Mucosa of gallbladder (tissue), 1 donor: ENCODE measurements at regions not wholly inside any gene's neighbourhood (a gene's known extent, or its start where the extent isn't known, plus 50 kb on each side); places are given as distances from the start of the nearest gene placed in this dataset.

Experiments used
- DNase-seq: peaks from one replicate; pipeline ENCODE4 v3.0.0-alpha.2; 2020; ENCODE audit warnings: low spot score
- donor health status: DM: no; HTN: no; CAD: no.

DNA sequence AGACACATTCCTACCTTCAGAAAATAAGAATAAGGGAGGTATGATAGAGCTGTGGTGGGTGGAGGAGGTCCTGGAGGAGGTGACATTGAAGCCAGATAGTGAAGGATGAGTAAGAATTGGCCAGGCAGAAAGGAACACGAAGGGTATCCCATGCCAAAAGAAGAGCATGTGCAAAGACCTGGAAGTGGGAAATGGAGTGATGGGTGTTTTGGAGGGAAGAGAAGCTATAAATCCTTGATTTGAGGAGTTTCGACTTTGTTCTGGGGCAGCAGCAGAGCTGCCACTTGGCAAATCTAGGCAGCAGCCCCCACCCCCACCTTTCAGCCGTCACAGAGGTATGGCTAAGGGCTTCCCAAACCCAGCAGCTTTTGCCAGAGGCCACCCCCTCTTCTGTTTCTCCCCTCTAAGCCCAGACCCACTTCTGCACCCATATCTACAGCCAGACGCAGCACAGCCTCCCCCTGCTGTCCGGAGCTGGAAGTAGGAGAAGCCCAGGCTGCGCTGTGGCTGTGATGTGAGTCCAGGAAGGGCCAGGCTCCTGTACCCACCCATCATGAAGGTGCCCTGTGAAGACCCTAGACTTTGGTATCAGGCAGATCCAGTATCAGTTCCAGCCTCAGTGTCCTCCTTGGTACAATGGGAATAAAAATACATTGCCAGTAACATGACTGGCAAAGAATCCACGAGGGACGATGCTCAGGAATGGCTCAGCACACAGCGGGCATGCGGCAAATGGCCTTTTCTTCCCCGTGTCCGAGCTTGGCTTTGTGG is 188.7 kb upstream of the LINGO1 start:
- peak; percentile 27 for DNase-seq

- DNase-seq, result no peak
Measured at GRCh38 chr15:77819851-77820728, 187.4 kb upstream of the LINGO1 start.

DNA sequence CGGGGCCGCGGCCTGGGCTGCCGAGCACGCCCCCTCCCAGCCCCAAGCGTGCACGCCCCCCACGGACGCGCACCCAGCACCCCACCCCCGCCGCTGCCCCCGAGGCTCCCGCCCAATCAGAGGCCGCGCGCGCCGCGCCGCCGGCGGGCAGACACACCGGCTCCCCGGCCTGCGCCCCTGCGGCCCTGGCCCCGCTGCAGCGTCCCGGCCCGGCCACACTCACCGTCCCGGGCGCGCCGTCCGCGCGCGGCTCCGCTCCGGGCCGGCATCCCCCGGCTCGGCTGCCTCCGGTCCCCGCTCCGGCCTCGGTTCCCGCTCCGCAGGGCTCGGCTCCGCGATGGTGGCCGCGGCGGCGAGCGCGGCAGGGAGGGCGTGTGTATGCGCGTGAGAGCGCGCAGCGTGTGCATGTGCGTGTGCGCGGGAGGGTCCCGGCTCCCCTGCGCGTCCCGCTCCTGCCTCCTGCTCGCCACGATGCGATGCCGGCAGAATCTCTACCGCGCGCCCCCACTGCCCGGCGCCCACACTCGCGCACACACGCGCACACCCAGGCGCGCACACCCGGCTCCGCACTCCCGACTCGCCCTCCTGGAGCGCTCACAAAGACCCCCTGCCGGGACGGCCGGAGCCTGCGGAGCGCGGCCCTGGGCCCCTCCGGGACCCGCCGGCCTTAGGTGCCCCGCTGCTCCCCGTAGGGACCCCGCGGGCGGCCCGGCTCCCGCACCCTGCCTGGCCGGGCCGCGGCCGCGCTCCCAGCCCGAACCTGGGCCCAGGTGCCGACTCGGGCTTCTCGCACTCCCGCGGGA is 186.5 kb upstream of the LINGO1 start:
- DNase-seq, result no peak

DNA sequence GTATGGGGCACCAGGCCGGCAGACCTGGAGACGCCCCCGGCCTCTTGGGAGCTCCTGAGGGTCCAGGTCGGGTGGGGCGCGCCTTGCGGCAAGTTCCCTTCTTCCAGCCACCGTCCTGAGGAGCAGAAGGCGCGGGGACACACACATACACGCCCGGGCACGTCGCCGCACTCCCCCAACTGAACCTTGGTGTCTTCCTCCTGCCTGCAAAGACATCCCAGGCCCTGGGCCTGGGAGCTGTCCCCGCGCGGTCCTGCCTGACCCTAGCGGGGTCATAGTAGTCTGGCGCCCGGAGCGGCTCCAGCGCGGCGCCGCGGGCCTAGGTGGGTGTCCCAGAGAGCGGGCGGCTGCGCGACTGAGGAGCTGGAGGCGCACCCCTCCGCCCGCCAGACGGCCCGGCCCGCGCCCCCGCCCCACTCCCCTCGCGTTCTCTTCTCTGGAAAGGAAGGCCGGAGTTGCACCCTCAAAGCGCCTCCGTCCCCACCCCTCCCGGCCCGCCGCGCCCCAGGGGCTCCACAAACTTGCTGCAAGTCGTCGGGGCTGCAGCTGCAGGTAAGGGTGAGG is 185.9 kb upstream of the LINGO1 start:
- no peak for DNase-seq

GRCh38 chr15:77817434-77817833 is 184.7 kb upstream of the LINGO1 start:
- no peak for DNase-seq

- no peak for DNase-seq
Measured at GRCh38 chr15:77816983-77817382, 184.3 kb upstream of the LINGO1 start.

- DNase-seq, result no peak
Measured at GRCh38 chr15:77815015-77815414, 182.3 kb upstream of the LINGO1 start.

- no peak for DNase-seq
Measured at GRCh38 chr15:77812664-77813063, 180.0 kb upstream of the LINGO1 start.

DNA sequence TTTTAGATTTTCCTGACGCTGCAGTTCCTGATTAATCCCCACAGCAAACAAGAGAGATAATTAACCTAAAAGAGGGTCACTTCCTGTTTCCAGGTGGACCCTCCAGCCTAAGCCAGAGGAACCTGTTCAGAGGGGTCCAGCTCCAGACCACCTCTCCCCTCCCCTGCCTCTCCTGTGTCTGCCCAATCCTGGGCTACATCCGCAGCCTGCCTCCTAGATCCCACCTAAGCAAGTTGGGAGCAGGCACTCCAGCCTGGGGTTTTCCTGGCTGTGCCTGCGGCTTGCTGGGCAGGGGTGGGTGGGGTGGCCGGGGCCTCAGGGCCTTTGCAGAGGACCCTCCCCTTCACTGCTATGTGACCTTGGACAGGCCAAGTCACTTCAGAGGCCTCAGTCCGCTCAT is 178.6 kb upstream of the LINGO1 start:
- DNase-seq, result no peak

DNA sequence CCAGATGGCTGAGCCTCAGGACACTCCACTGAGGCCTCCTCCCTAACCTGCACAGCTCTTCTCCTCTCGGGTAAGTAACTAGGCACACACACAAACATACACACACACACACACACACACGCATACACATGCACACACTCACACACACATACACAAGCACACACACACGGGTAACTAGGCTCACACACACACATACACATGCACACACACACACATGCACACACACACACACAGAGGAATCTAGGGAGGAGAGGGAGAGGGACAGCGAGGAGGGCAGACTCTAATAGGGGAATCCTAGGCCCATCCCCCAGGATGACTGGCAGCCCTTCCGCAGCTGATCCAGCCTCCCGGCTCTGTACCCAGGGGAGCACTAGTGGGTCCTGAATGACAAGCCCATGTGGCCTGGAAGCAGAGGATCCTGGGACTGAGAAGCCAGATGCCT is 177.4 kb upstream of the LINGO1 start:
- DNase-seq, result no peak

- DNase-seq, result no peak
Measured at GRCh38 chr15:77808581-77809177, 176.0 kb upstream of the LINGO1 start.

DNA sequence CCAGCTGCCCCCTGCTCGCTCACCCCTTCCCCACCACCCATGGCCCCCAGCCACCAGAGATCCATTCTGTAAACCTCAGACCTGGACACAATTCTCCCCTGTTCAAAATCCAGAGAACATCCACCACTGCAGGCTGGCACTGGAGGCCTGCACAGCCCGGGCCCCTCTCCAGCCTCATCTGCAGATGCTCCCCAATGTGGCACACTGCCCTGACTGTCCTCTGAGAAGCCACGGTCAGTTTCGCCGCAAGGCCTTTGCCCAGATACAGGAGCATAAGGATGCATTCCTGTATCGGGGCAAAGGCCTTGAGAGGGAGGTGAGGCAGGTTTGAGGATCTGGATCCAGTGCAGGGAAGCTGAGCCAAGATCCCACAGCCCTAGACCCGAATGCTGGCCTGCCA is 175.4 kb upstream of the LINGO1 start:
- DNase-seq, result no peak

DNA sequence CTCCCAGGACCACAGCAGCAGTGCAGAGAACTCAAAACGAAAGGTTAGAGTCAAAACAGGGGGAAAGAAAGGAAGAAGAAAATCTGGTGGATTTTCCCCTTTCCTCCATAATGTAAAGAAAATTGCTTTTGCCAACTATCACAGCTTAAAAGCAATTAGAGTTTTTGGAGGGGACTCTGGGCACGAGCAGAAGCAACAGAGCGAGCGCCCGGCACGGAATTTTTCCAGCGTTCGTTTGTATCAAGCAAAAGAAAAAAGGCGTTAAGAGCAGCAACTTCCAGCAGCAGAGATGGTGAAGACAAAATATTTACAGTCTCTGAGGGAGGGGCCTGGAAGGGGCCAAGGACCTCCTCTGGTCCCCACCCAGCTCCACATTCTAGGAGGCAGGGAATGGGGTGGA is 174.9 kb upstream of the LINGO1 start:
- no peak for DNase-seq

DNA sequence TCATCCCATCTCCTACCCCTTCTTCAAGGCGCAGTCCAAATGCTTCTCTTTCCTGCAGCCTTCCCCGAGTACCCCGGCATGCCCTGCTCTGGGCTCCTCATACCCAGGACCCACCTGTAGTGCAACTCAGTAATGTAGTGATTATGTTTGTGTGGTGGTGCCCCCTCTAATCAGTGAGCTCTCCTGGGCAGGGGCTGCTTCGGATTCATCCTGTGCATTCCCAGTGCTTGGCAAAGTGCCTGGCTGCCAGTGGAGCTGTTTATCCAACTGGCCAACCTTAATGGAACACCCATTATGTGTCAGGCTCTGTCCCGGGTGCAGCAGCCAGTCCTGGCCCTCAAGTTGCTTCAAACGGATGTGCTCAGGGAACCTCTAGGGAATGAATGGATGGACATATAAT is 174.4 kb upstream of the LINGO1 start:
- DNase-seq, result no peak

GRCh38 chr15:77804210-77804609 is 171.5 kb upstream of the LINGO1 start:
- DNase-seq, result no peak

DNA sequence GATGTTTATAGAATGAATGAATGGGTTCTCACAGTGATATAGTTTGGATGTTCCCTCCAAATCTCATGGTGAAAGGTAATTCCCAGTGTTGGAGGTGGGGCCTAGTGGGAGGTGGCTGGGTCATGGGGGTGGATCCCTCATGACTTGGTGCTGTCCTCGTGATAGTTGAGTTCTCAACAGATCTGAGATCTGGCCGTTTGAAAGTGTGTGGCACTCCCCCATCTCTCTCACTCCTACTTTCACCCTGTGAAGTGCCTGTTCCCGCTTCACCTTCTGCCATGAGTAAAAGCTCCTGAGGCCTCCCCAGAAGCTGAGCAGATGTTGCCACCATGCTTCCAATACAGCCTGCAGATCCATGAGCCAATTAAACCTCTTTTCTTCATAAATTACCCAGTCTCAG is 170.8 kb upstream of the LINGO1 start:
- no peak for DNase-seq

- no peak for DNase-seq
Measured at GRCh38 chr15:77800305-77800704, 167.6 kb upstream of the LINGO1 start.

GRCh38 chr15:77798847-77799246 is 166.1 kb upstream of the LINGO1 start:
- DNase-seq, result no peak

GRCh38 chr15:77798151-77798835 is 165.6 kb upstream of the LINGO1 start:
- DNase-seq, result no peak

GRCh38 chr15:77797270-77797669 is 164.6 kb upstream of the LINGO1 start:
- no peak for DNase-seq
